ENCODE measurements at regions not wholly inside any gene's neighbourhood (a gene's known extent, or its start where the extent isn't known, plus 50 kb on each side); places are given as distances from the start of the nearest gene placed in this dataset.

DNA sequence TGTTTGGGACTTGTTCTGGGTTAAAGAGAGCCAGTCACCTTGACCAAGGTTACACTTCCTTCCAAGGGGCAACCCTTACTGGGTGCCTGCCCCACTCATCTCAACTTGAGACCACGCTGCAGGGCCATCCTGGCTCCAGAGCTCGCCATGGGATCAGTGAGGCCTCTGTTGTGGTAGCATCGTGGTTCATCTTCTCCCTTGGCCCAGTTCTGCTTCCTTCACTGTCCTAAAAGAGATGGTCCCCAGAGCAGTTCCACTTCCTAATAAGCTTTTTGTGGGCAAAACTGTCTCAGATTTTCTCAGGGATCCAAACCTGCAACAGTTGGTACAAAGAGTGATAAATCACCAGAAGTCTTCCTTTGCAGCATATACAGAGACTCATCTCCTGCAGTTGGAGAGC, 165.9 kb upstream of the TMEM260 start:
- TF ChIP-seq EZH2phosphoT487 (conservative IDR thresholded peaks at IDR 0.05; ENCODE audit: low read length): no peak
- TF ChIP-seq, protein P1, sequence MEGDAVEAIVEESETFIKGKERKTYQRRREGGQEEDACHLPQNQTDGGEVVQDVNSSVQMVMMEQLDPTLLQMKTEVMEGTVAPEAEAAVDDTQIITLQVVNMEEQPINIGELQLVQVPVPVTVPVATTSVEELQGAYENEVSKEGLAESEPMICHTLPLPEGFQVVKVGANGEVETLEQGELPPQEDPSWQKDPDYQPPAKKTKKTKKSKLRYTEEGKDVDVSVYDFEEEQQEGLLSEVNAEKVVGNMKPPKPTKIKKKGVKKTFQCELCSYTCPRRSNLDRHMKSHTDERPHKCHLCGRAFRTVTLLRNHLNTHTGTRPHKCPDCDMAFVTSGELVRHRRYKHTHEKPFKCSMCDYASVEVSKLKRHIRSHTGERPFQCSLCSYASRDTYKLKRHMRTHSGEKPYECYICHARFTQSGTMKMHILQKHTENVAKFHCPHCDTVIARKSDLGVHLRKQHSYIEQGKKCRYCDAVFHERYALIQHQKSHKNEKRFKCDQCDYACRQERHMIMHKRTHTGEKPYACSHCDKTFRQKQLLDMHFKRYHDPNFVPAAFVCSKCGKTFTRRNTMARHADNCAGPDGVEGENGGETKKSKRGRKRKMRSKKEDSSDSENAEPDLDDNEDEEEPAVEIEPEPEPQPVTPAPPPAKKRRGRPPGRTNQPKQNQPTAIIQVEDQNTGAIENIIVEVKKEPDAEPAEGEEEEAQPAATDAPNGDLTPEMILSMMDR (IDR thresholded peaks at IDR 0.05; ENCODE audit: insufficient read depth, low read length, poor library complexity, severe bottlenecking): no peak
- no peaks in the 10 kb centered on the region for H3K27me3 ChIP-seq (ENCODE audit: low read length)
- no peak overlapping the region for H3K4me3 ChIP-seq (ENCODE audit: insufficient read depth, low read length, poor library complexity, severe bottlenecking)
- no peak overlapping the region for H2AFZ ChIP-seq (ENCODE audit: low read depth, low read length, severe bottlenecking)
- no peak overlapping the region for H3K27ac ChIP-seq (ENCODE audit: low read depth, low read length)
- H3K36me3 ChIP-seq (ENCODE audit: low read length): no peaks in the 10 kb centered on the region
- H3K9ac ChIP-seq (ENCODE audit: low read length): no peak overlapping the region
- H3K9me3 ChIP-seq (ENCODE audit: insufficient read depth, low read length): no peaks in the 10 kb centered on the region
- no peak overlapping the region for H3K4me2 ChIP-seq (ENCODE audit: low read depth, low read length, poor library complexity, severe bottlenecking)
- H4K20me1 ChIP-seq (ENCODE audit: low read depth, low read length): no peaks in the 10 kb centered on the region
- no peaks in the 10 kb centered on the region for H3K9me2 ChIP-seq (replicated peaks; ENCODE audit: insufficient read depth, low read length)
- no peaks in the 10 kb centered on the region for H3K79me2 ChIP-seq (ENCODE audit: insufficient read depth, low read length)
- H3F3A ChIP-seq (ENCODE audit: insufficient read depth): no peaks in the 10 kb centered on the region

DNA sequence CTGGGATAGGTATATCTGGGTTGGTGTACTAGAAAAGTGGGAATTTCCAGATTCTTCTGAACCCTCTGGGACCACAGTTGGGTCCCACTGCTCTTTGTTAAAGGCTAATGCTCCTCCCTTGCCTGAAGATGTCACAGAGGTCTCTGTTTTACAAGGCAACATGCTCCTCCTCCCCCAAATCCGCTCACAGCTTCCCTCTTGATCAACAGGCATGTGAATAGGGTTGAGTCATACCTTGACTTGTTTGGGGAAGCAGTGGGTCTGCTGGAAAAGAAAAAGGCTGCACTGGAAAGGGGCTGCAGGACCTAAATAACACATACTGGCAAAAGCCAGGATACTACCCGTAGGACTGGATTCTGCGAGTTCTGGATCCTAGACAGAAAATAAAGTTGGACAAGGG, 165.4 kb upstream of the TMEM260 start:
- Histone ChIP-seq H3K27me3 (ENCODE audit: low read length) (no peaks in the 10 kb centered on the region), H3K36me3 (ENCODE audit: low read length) (no peaks in the 10 kb centered on the region), H3F3A (ENCODE audit: insufficient read depth) (no peaks in the 10 kb centered on the region), H3K4me3 (ENCODE audit: insufficient read depth, low read length, poor library complexity, severe bottlenecking) (no peak overlapping the region), H2AFZ (ENCODE audit: low read depth, low read length, severe bottlenecking) (no peak overlapping the region), H3K27ac (ENCODE audit: low read depth, low read length) (no peak overlapping the region), H4K20me1 (ENCODE audit: low read depth, low read length) (no peaks in the 10 kb centered on the region), H3K4me2 (ENCODE audit: low read depth, low read length, poor library complexity, severe bottlenecking) (no peak overlapping the region), H3K9me2 (replicated peaks; ENCODE audit: insufficient read depth, low read length) (no peaks in the 10 kb centered on the region), H3K79me2 (ENCODE audit: insufficient read depth, low read length) (no peaks in the 10 kb centered on the region), H3K9me3 (ENCODE audit: insufficient read depth, low read length) (no peaks in the 10 kb centered on the region), H3K9ac (ENCODE audit: low read length) (no peak overlapping the region)
- TF ChIP-seq, protein P1 (IDR thresholded peaks at IDR 0.05; ENCODE audit: insufficient read depth, low read length, poor library complexity, severe bottlenecking): no peak
- TF ChIP-seq EZH2phosphoT487 (conservative IDR thresholded peaks at IDR 0.05; ENCODE audit: low read length): no peak

DNA sequence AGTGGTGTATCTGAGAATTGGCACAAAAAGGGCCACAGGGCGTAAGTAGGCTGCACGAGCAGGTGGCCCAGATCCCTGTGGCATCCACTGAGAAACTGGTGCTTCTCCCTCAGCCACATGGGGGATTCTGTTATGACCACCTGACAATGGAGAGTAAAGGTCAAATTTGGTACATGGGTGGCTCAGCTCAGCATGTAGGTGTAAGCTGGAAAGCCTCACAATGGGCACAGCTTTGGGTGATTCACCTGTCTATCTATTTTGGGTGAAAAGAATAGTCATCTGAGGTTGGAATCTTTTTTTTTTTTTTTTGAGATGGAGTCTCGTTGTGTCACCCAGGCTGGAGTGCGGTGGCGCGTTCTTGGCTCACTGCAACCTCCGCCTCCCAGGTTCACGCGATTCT, 163.4 kb upstream of the TMEM260 start:
- no peak overlapping the region for H3K4me2 ChIP-seq (ENCODE audit: low read depth, low read length, poor library complexity, severe bottlenecking)

More for the DNA sequence above, 163.4 kb upstream of the TMEM260 start:
- H3K79me2 ChIP-seq (ENCODE audit: insufficient read depth, low read length): no peaks in the 10 kb centered on the region
- no peak overlapping the region for H3K27ac ChIP-seq (ENCODE audit: low read depth, low read length)
- H3K36me3 ChIP-seq (ENCODE audit: low read length): no peaks in the 10 kb centered on the region
- no peaks in the 10 kb centered on the region for H3F3A ChIP-seq (ENCODE audit: insufficient read depth)
- no peaks in the 10 kb centered on the region for H3K9me2 ChIP-seq (replicated peaks; ENCODE audit: insufficient read depth, low read length)
- no peak for TF ChIP-seq EZH2phosphoT487 (conservative IDR thresholded peaks at IDR 0.05; ENCODE audit: low read length)
- TF ChIP-seq, protein P1 (IDR thresholded peaks at IDR 0.05; ENCODE audit: insufficient read depth, low read length, poor library complexity, severe bottlenecking): no peak
- H4K20me1 ChIP-seq (ENCODE audit: low read depth, low read length): no peaks in the 10 kb centered on the region
- no peaks in the 10 kb centered on the region for H3K27me3 ChIP-seq (ENCODE audit: low read length)
- no peaks in the 10 kb centered on the region for H3K9me3 ChIP-seq (ENCODE audit: insufficient read depth, low read length)
- H3K4me3 ChIP-seq (ENCODE audit: insufficient read depth, low read length, poor library complexity, severe bottlenecking): no peak overlapping the region
- no peak overlapping the region for H2AFZ ChIP-seq (ENCODE audit: low read depth, low read length, severe bottlenecking)
- H3K9ac ChIP-seq (ENCODE audit: low read length): no peak overlapping the region
